ENCODE measurements at regions not wholly inside any gene's neighbourhood (a gene's known extent, or its start where the extent isn't known, plus 50 kb on each side); places are given as distances from the start of the nearest gene placed in this dataset.
"Not testable (repeated sequence)": the region's sequence is repeated elsewhere in the genome, so short reads cannot be mapped to it uniquely, and the experiment has no call there.

DNA sequence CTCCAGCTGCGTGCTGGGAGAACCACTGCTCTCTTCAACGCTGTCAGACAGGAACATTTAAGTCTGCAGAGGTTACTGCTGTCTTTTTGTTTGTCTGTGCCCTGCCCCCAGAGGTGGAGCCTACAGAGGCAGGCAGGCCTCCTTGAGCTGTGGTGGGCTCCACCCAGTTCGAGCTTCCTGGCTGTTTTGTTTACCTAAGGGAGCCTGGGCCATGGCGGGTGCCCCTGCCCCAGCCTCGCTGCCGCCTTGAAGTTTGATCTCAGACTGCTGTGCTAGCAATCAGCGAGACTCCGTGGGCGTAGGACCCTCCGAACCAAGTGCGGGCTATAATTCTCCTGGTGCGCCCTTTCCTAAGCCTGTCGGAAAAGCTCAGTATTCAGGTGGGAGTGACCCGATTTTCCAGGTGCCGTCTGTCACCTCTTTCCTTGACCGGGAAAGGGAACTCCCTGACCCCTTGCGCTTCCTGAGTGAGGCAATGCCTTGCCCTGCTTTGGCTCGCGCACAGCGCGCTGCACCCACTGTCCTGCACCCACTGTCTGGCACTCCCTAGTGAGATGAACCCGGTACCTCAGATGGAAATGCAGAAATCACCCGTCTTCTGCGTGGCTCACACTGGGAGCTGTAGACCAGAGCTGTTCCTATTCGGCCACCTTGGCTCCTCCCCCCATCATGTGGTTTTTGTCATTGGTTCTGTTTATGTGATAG lies 130.0 kb downstream of the LEPR start:
- TF ChIP-seq, protein P1, sequence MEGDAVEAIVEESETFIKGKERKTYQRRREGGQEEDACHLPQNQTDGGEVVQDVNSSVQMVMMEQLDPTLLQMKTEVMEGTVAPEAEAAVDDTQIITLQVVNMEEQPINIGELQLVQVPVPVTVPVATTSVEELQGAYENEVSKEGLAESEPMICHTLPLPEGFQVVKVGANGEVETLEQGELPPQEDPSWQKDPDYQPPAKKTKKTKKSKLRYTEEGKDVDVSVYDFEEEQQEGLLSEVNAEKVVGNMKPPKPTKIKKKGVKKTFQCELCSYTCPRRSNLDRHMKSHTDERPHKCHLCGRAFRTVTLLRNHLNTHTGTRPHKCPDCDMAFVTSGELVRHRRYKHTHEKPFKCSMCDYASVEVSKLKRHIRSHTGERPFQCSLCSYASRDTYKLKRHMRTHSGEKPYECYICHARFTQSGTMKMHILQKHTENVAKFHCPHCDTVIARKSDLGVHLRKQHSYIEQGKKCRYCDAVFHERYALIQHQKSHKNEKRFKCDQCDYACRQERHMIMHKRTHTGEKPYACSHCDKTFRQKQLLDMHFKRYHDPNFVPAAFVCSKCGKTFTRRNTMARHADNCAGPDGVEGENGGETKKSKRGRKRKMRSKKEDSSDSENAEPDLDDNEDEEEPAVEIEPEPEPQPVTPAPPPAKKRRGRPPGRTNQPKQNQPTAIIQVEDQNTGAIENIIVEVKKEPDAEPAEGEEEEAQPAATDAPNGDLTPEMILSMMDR (IDR thresholded peaks at IDR 0.05; ENCODE audit: insufficient read depth, low read depth, low read length) = not testable (repeated sequence)
- TF ChIP-seq EZH2 (IDR thresholded peaks at IDR 0.05; ENCODE audit: insufficient read depth, low read length) = not testable (repeated sequence)

All from astrocyte (in vitro differentiated cells and primary cell).